IMR-90 (cell line): ENCODE measurements at regions not wholly inside any gene's neighbourhood (a gene's known extent, or its start where the extent isn't known, plus 50 kb on each side); places are given as distances from the start of the nearest gene placed in this dataset.

Experiments used
- ATAC-seq: fragments of 200-7000 bp; cut with Tn5 transposase; 2 replicates; pipeline ENCODE4 v1.9.1; 2020; ENCODE audit warnings: low read depth, mild to moderate bottlenecking, moderate library complexity
- BruUV-seq: library from RNA; stranded (reverse); fragments of 400-500 nt; replicated peaks from 2 replicates; lab custom pipeline; 2021; lab: Mats Ljungman, UMichigan
- CTCF ChIA-PET: fragments of 300-600 bp; formaldehyde crosslinking; extraction: SDS; loops from one replicate; lab custom pipeline; 2021; ENCODE audit warnings: antibody characterized with exemption; lab: Yijun Ruan, JAX
- POLR2A ChIA-PET: fragments of 300-600 bp; sonication (Branson Sonifier 250); formaldehyde crosslinking; loops from one replicate; lab custom pipeline; 2022; ENCODE audit warnings: antibody characterized with exemption; ENCODE audit not compliant: unreplicated experiment; lab: Charles Lee
- DNase-seq: peaks from one replicate; pipeline ENCODE4 v3.0.0; 2013
- H2AFZ ChIP-seq: replicated peaks from 2 replicates; pipeline ENCODE3; 2013; ENCODE audit warnings: low read length, mild to moderate bottlenecking; ENCODE audit not compliant: poor library complexity
- H2AK5ac ChIP-seq: 2 replicates; pipeline ENCODE4 v1.6.1; 2013; ENCODE audit warnings: low read depth, low read length, inconsistent platforms
- H2AK9ac ChIP-seq: replicated peaks from 2 replicates; pipeline ENCODE3; 2013; ENCODE audit warnings: mild to moderate bottlenecking, low read depth, low read length, moderate library complexity; ENCODE audit not compliant: poor library complexity
- H2BK120ac ChIP-seq: 2 replicates; pipeline ENCODE4 v1.6.1; 2013; ENCODE audit warnings: low read depth, low read length, inconsistent platforms
- H2BK15ac ChIP-seq: 3 replicates; pipeline ENCODE4 v1.6.1; 2013; ENCODE audit warnings: low read depth, low read length, inconsistent platforms
- H2BK20ac ChIP-seq: 2 replicates; pipeline ENCODE4 v1.6.1; 2013; ENCODE audit warnings: low read depth, mild to moderate bottlenecking, inconsistent platforms, low read length, moderate library complexity
- H2BK5ac ChIP-seq: 2 replicates; pipeline ENCODE4 v1.6.1; 2013; ENCODE audit warnings: mild to moderate bottlenecking, low read depth, low read length, inconsistent platforms; ENCODE audit not compliant: poor library complexity, severe bottlenecking
- H3K14ac ChIP-seq: replicated peaks from 2 replicates; pipeline ENCODE4 v1.6.1; 2013; ENCODE audit warnings: low read depth, low read length, inconsistent platforms
- H3K18ac ChIP-seq: 2 replicates; pipeline ENCODE4 v1.6.1; 2013; ENCODE audit warnings: low read depth, low read length, control low read depth
- H3K23ac ChIP-seq: 2 replicates; pipeline ENCODE4 v1.6.1; 2013; ENCODE audit warnings: low read depth, low read length, inconsistent platforms
- H3K27ac ChIP-seq: 2 replicates; pipeline ENCODE4 v1.5.1; 2013; ENCODE audit warnings: mild to moderate bottlenecking, control low read depth, low read length; ENCODE audit not compliant: insufficient read depth
- H3K27me3 ChIP-seq: 2 replicates; pipeline ENCODE4 v1.6.1; 2013; ENCODE audit warnings: low read length; ENCODE audit not compliant: control insufficient read depth, insufficient read depth
- H3K36me3 ChIP-seq: 2 replicates; pipeline ENCODE4 v1.6.1; 2013; ENCODE audit warnings: low read length, mixed read lengths; ENCODE audit not compliant: control insufficient read depth, insufficient read depth
- H3K4ac ChIP-seq: 2 replicates; pipeline ENCODE4 v1.6.1; 2013; ENCODE audit warnings: low read depth, low read length, inconsistent platforms
- H3K4me1 ChIP-seq: 2 replicates; pipeline ENCODE4 v1.6.1; 2013; ENCODE audit warnings: low read length, mixed read lengths; ENCODE audit not compliant: control insufficient read depth, insufficient read depth
- H3K4me2 ChIP-seq: 2 replicates; pipeline ENCODE4 v1.6.1; 2013; ENCODE audit warnings: low read depth, mild to moderate bottlenecking, control low read depth, low read length, moderate library complexity
- H3K4me3 ChIP-seq: 2 replicates; pipeline ENCODE4 v1.5.1; 2013; ENCODE audit warnings: low read depth, mild to moderate bottlenecking, control low read depth, low read length, moderate library complexity; ENCODE audit not compliant: insufficient read depth
- H3K56ac ChIP-seq: 2 replicates; pipeline ENCODE4 v1.6.1; 2013; ENCODE audit warnings: low read length, inconsistent platforms; ENCODE audit not compliant: insufficient read depth; ENCODE audit errors: extremely low read depth
- H3K79me1 ChIP-seq, 2 experiments: 2 replicates each; pipeline ENCODE4 v1.6.1; 2013; ENCODE audit warnings: low read length in 2 of 2, inconsistent platforms in 1 of 2, low read depth in 1 of 2
- H3K9ac ChIP-seq: 2 replicates; pipeline ENCODE4 v1.6.1; 2013; ENCODE audit warnings: low read depth, low read length, control low read depth
- H3K9me1 ChIP-seq: 2 replicates; pipeline ENCODE4 v1.6.1; 2013; ENCODE audit warnings: low read length, inconsistent platforms; ENCODE audit not compliant: insufficient read depth
- H3K9me3 ChIP-seq: 2 replicates; pipeline ENCODE4 v1.6.1; 2013; ENCODE audit warnings: low read length; ENCODE audit not compliant: control insufficient read depth, insufficient read depth
- H4K20me1 ChIP-seq: 2 replicates; pipeline ENCODE4 v1.6.1; 2013; ENCODE audit warnings: low read length, inconsistent platforms; ENCODE audit not compliant: insufficient read depth
- H4K5ac ChIP-seq: 2 replicates; pipeline ENCODE4 v1.6.1; 2013; ENCODE audit warnings: mild to moderate bottlenecking, low read depth, low read length, control low read depth
- H4K8ac ChIP-seq, 2 experiments: 2 replicates each; pipeline ENCODE4 v1.6.1; 2013; ENCODE audit warnings: low read depth in 2 of 2, low read length in 2 of 2, control low read depth in 1 of 2, inconsistent platforms in 1 of 2
- H4K91ac ChIP-seq: 2 replicates; pipeline ENCODE4 v1.6.1; 2013; ENCODE audit warnings: low read depth, low read length, inconsistent platforms; ENCODE audit not compliant: insufficient read depth
- CEBPB ChIP-seq: IDR thresholded peaks from 2 replicates; pipeline ENCODE4 v1.6.1; 2012; ENCODE audit warnings: low read depth, low read length, improper control_type of control experiment
- FOS ChIP-seq: fragments of 150-350 bp; IDR thresholded peaks from 2 replicates; pipeline ENCODE4 v1.6.1; 2016; ENCODE audit warnings: low read depth, low read length
- WGBS, 2 experiments: methylation state at CpG; one replicate each; pipeline versions ENCODE4 v1.1.5 to v1.1.7; 2013; ENCODE audit warnings: missing lambda C conversion rate in 2 of 2; ENCODE audit not compliant: insufficient read length in 1 of 2; ENCODE audit errors: extremely low coverage in 2 of 2; 5-methylcytosine and 5-hydroxymethylcytosine counted together
- dilution Hi-C: fragments of 300-500 bp; cut with HindIII; formaldehyde crosslinking; loops from one replicate; pipeline ENCODE4 v1.14.3; 2018; ENCODE audit warnings: low sequenced_read_pairs; ENCODE audit not compliant: unreplicated experiment
- in situ Hi-C: fragments of 300-500 bp; cut with MboI; formaldehyde crosslinking; loops from 3 replicates; pipeline ENCODE4 v1.14.3; 2019; ENCODE audit warnings: low sequenced_read_pairs, inconsistent platforms, mixed read lengths
- intact Hi-C: fragments of 100-400 bp; cut with micrococcal nuclease; formaldehyde crosslinking; loops from 2 replicates; pipeline ENCODE4 v1.10.0; 2022
- TF ChIP-seq, protein P1 (sequence below): fragments of 150-350 bp; IDR thresholded peaks from 2 replicates; pipeline ENCODE4 v1.6.1; 2016; ENCODE audit warnings: low read depth, mild to moderate bottlenecking, low read length, moderate library complexity, borderline replicate concordance

- Histone ChIP-seq H3K79me1 (no peaks in the 10 kb centered on the region), H3K18ac (peak overlapping the region; percentile 77; the same call in 1 of the 2 replicates), H2BK20ac (peak overlapping the region; percentile 70; the same call in 1 of the 2 replicates), H3K9ac (no peak overlapping the region), H3K4me2 (peak overlapping the region; percentile 28; the same call in 1 of the 2 replicates), H2BK5ac (peak overlapping the region; percentile 57), H2AK9ac (no peak overlapping the region), H3K27ac (no peak overlapping the region), H3K56ac (0 out of 2 replicates have a peak overlapping the region, but pooled peaks have one; percentile 5), H3K9me1 (peaks cover 3% of the 10 kb centered on the region; the same call in 1 of the 2 replicates), H3K4me3 (no peak overlapping the region), H3K4me1 (peaks cover 6% of the 10 kb centered on the region), H4K8ac (peak overlapping the region in 1 of 2 experiments; percentile 27; a peak in 2 of 4 replicates), H3K9me3 (no peaks in the 10 kb centered on the region), H4K91ac (no peak overlapping the region), H2AK5ac (no peak overlapping the region), H2BK15ac (no peak overlapping the region), H4K5ac (peak overlapping the region; percentile 1; the same call in 1 of the 2 replicates), H3K14ac (peak overlapping the region; percentile 53), H2BK120ac (peak overlapping the region; percentile 78), H2AFZ (no peak overlapping the region), H3K23ac (no peak overlapping the region; the same call in 1 of the 2 replicates), H3K27me3 (no peaks in the 10 kb centered on the region), H4K20me1 (no peaks in the 10 kb centered on the region), H3K4ac (no peak overlapping the region; the same call in 1 of the 2 replicates), H3K36me3 (no peaks in the 10 kb centered on the region)
- CTCF ChIA-PET: no interaction called here
- TF ChIP-seq CEBPB (peak; percentile 92), FOS (peak; percentile 77)
- TF ChIP-seq, protein P1, sequence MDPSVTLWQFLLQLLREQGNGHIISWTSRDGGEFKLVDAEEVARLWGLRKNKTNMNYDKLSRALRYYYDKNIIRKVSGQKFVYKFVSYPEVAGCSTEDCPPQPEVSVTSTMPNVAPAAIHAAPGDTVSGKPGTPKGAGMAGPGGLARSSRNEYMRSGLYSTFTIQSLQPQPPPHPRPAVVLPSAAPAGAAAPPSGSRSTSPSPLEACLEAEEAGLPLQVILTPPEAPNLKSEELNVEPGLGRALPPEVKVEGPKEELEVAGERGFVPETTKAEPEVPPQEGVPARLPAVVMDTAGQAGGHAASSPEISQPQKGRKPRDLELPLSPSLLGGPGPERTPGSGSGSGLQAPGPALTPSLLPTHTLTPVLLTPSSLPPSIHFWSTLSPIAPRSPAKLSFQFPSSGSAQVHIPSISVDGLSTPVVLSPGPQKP: no peak
- DNase-seq (peak; percentile 94), ATAC-seq (peak; percentile 91)
- intact Hi-C loops (loop anchor here (10.0 kb wide), 2 partner anchors 270 to 1570 kb away; no protein-coding TSS in a partner anchor), dilution Hi-C loops (no loop called here), in situ Hi-C loops (no loop called here)
- BruUV-seq: no TSS peak
- POLR2A ChIA-PET: no interaction called here
- WGBS, 2 experiments: no CpG with 5 or more reads among the region's 3 CpGs
These were observed 388.0 kb upstream of the SYT4 start for GRCh38 chr18:43665105-43665788.
